IMR-90 (cell line): ENCODE measurements at regions not wholly inside any gene's neighbourhood (a gene's known extent, or its start where the extent isn't known, plus 50 kb on each side); places are given as distances from the start of the nearest gene placed in this dataset.

ENCODE experiments used
- ATAC-seq: fragments of 200-7000 bp; cut with Tn5 transposase; 2 replicates; pipeline ENCODE4 v1.9.1; 2020; ENCODE audit warnings: low read depth, mild to moderate bottlenecking, moderate library complexity
- BruUV-seq: library from RNA; stranded (reverse); fragments of 400-500 nt; replicated peaks from 2 replicates; lab custom pipeline; 2021; lab: Mats Ljungman, UMichigan
- CTCF ChIA-PET: fragments of 300-600 bp; formaldehyde crosslinking; extraction: SDS; loops from one replicate; lab custom pipeline; 2021; ENCODE audit warnings: antibody characterized with exemption; lab: Yijun Ruan, JAX
- POLR2A ChIA-PET: fragments of 300-600 bp; sonication (Branson Sonifier 250); formaldehyde crosslinking; loops from one replicate; lab custom pipeline; 2022; ENCODE audit warnings: antibody characterized with exemption; ENCODE audit not compliant: unreplicated experiment; lab: Charles Lee
- DNase-seq: peaks from one replicate; pipeline ENCODE4 v3.0.0; 2013
- H2AFZ ChIP-seq: replicated peaks from 2 replicates; pipeline ENCODE3; 2013; ENCODE audit warnings: low read length, mild to moderate bottlenecking; ENCODE audit not compliant: poor library complexity
- H2AK5ac ChIP-seq: 2 replicates; pipeline ENCODE4 v1.6.1; 2013; ENCODE audit warnings: low read depth, low read length, inconsistent platforms
- H2AK9ac ChIP-seq: replicated peaks from 2 replicates; pipeline ENCODE3; 2013; ENCODE audit warnings: mild to moderate bottlenecking, low read depth, low read length, moderate library complexity; ENCODE audit not compliant: poor library complexity
- H2BK120ac ChIP-seq: 2 replicates; pipeline ENCODE4 v1.6.1; 2013; ENCODE audit warnings: low read depth, low read length, inconsistent platforms
- H2BK15ac ChIP-seq: 3 replicates; pipeline ENCODE4 v1.6.1; 2013; ENCODE audit warnings: low read depth, low read length, inconsistent platforms
- H2BK20ac ChIP-seq: 2 replicates; pipeline ENCODE4 v1.6.1; 2013; ENCODE audit warnings: low read depth, mild to moderate bottlenecking, inconsistent platforms, low read length, moderate library complexity
- H2BK5ac ChIP-seq: 2 replicates; pipeline ENCODE4 v1.6.1; 2013; ENCODE audit warnings: mild to moderate bottlenecking, low read depth, low read length, inconsistent platforms; ENCODE audit not compliant: poor library complexity, severe bottlenecking
- H3K14ac ChIP-seq: replicated peaks from 2 replicates; pipeline ENCODE4 v1.6.1; 2013; ENCODE audit warnings: low read depth, low read length, inconsistent platforms
- H3K18ac ChIP-seq: 2 replicates; pipeline ENCODE4 v1.6.1; 2013; ENCODE audit warnings: low read depth, low read length, control low read depth
- H3K23ac ChIP-seq: 2 replicates; pipeline ENCODE4 v1.6.1; 2013; ENCODE audit warnings: low read depth, low read length, inconsistent platforms
- H3K27ac ChIP-seq: 2 replicates; pipeline ENCODE4 v1.5.1; 2013; ENCODE audit warnings: mild to moderate bottlenecking, control low read depth, low read length; ENCODE audit not compliant: insufficient read depth
- H3K27me3 ChIP-seq: 2 replicates; pipeline ENCODE4 v1.6.1; 2013; ENCODE audit warnings: low read length; ENCODE audit not compliant: control insufficient read depth, insufficient read depth
- H3K36me3 ChIP-seq: 2 replicates; pipeline ENCODE4 v1.6.1; 2013; ENCODE audit warnings: low read length, mixed read lengths; ENCODE audit not compliant: control insufficient read depth, insufficient read depth
- H3K4ac ChIP-seq: 2 replicates; pipeline ENCODE4 v1.6.1; 2013; ENCODE audit warnings: low read depth, low read length, inconsistent platforms
- H3K4me1 ChIP-seq: 2 replicates; pipeline ENCODE4 v1.6.1; 2013; ENCODE audit warnings: low read length, mixed read lengths; ENCODE audit not compliant: control insufficient read depth, insufficient read depth
- H3K4me2 ChIP-seq: 2 replicates; pipeline ENCODE4 v1.6.1; 2013; ENCODE audit warnings: low read depth, mild to moderate bottlenecking, control low read depth, low read length, moderate library complexity
- H3K4me3 ChIP-seq: 2 replicates; pipeline ENCODE4 v1.5.1; 2013; ENCODE audit warnings: low read depth, mild to moderate bottlenecking, control low read depth, low read length, moderate library complexity; ENCODE audit not compliant: insufficient read depth
- H3K56ac ChIP-seq: 2 replicates; pipeline ENCODE4 v1.6.1; 2013; ENCODE audit warnings: low read length, inconsistent platforms; ENCODE audit not compliant: insufficient read depth; ENCODE audit errors: extremely low read depth
- H3K79me1 ChIP-seq, 2 experiments: 2 replicates each; pipeline ENCODE4 v1.6.1; 2013; ENCODE audit warnings: low read length in 2 of 2, inconsistent platforms in 1 of 2, low read depth in 1 of 2
- H3K9ac ChIP-seq: 2 replicates; pipeline ENCODE4 v1.6.1; 2013; ENCODE audit warnings: low read depth, low read length, control low read depth
- H3K9me1 ChIP-seq: 2 replicates; pipeline ENCODE4 v1.6.1; 2013; ENCODE audit warnings: low read length, inconsistent platforms; ENCODE audit not compliant: insufficient read depth
- H3K9me3 ChIP-seq: 2 replicates; pipeline ENCODE4 v1.6.1; 2013; ENCODE audit warnings: low read length; ENCODE audit not compliant: control insufficient read depth, insufficient read depth
- H4K20me1 ChIP-seq: 2 replicates; pipeline ENCODE4 v1.6.1; 2013; ENCODE audit warnings: low read length, inconsistent platforms; ENCODE audit not compliant: insufficient read depth
- H4K5ac ChIP-seq: 2 replicates; pipeline ENCODE4 v1.6.1; 2013; ENCODE audit warnings: mild to moderate bottlenecking, low read depth, low read length, control low read depth
- H4K8ac ChIP-seq, 2 experiments: 2 replicates each; pipeline ENCODE4 v1.6.1; 2013; ENCODE audit warnings: low read depth in 2 of 2, low read length in 2 of 2, control low read depth in 1 of 2, inconsistent platforms in 1 of 2
- H4K91ac ChIP-seq: 2 replicates; pipeline ENCODE4 v1.6.1; 2013; ENCODE audit warnings: low read depth, low read length, inconsistent platforms; ENCODE audit not compliant: insufficient read depth
- BHLHE40 ChIP-seq: fragments of 150-350 bp; IDR thresholded peaks from 2 replicates; pipeline ENCODE4 v1.6.1; 2016; ENCODE audit warnings: mild to moderate bottlenecking, low read depth, low read length
- CEBPB ChIP-seq: IDR thresholded peaks from 2 replicates; pipeline ENCODE4 v1.6.1; 2012; ENCODE audit warnings: low read depth, low read length, improper control_type of control experiment
- CHD1 ChIP-seq: IDR thresholded peaks from 2 replicates; pipeline ENCODE4 v1.6.1; 2012; ENCODE audit warnings: low read depth, low read length, improper control_type of control experiment
- CTCF ChIP-seq: conservative IDR thresholded peaks from 2 replicates; pipeline ENCODE4 v1.5.1; 2012; ENCODE audit warnings: mild to moderate bottlenecking, low read depth, low read length, improper control_type of control experiment
- ELK1 ChIP-seq: fragments of 150-350 bp; IDR thresholded peaks from 2 replicates; pipeline ENCODE4 v1.6.1; 2016; ENCODE audit warnings: low read depth, mild to moderate bottlenecking, low read length, moderate library complexity, borderline replicate concordance
- FOS ChIP-seq: fragments of 150-350 bp; IDR thresholded peaks from 2 replicates; pipeline ENCODE4 v1.6.1; 2016; ENCODE audit warnings: low read depth, low read length
- MXI1 ChIP-seq: IDR thresholded peaks from 2 replicates; pipeline ENCODE4 v1.6.1; 2012; ENCODE audit warnings: low read depth, mild to moderate bottlenecking, low read length, moderate library complexity, borderline replicate concordance
- RAD21 ChIP-seq: IDR thresholded peaks from 2 replicates; pipeline ENCODE4 v1.6.1; 2012; ENCODE audit warnings: low read length, improper control_type of control experiment
- RCOR1 ChIP-seq: IDR thresholded peaks from 2 replicates; pipeline ENCODE4 v1.6.1; 2012; ENCODE audit warnings: mild to moderate bottlenecking, low read length, improper control_type of control experiment; ENCODE audit not compliant: insufficient replicate concordance
- SMC3 ChIP-seq: fragments of 150-350 bp; IDR thresholded peaks from 2 replicates; pipeline ENCODE4 v1.6.1; 2016; ENCODE audit warnings: low read depth, mild to moderate bottlenecking, antibody characterized with exemption, low read length, moderate library complexity
- USF2 ChIP-seq: fragments of 150-350 bp; IDR thresholded peaks from 2 replicates; pipeline ENCODE4 v1.6.1; 2017; ENCODE audit warnings: mild to moderate bottlenecking, antibody characterized with exemption, low read length, low read depth
- WGBS, 2 experiments: methylation state at CpG; one replicate each; pipeline versions ENCODE4 v1.1.5 to v1.1.7; 2013; ENCODE audit warnings: missing lambda C conversion rate in 2 of 2; ENCODE audit not compliant: insufficient read length in 1 of 2; ENCODE audit errors: extremely low coverage in 2 of 2; 5-methylcytosine and 5-hydroxymethylcytosine counted together
- dilution Hi-C: fragments of 300-500 bp; cut with HindIII; formaldehyde crosslinking; loops from one replicate; pipeline ENCODE4 v1.14.3; 2018; ENCODE audit warnings: low sequenced_read_pairs; ENCODE audit not compliant: unreplicated experiment
- in situ Hi-C: fragments of 300-500 bp; cut with MboI; formaldehyde crosslinking; loops from 3 replicates; pipeline ENCODE4 v1.14.3; 2019; ENCODE audit warnings: low sequenced_read_pairs, inconsistent platforms, mixed read lengths
- intact Hi-C: fragments of 100-400 bp; cut with micrococcal nuclease; formaldehyde crosslinking; loops from 2 replicates; pipeline ENCODE4 v1.10.0; 2022

- no peaks in the 10 kb centered on the region for H3K36me3 ChIP-seq
- ATAC-seq: no peak
- no peaks in the 10 kb centered on the region for H3K9me1 ChIP-seq
- H3K4me3 ChIP-seq: no peak overlapping the region
- no peak overlapping the region for H2BK120ac ChIP-seq
- no peak overlapping the region for H3K9ac ChIP-seq
- no peak overlapping the region for H2AFZ ChIP-seq
- dilution Hi-C loops: no loop called here
- no peak overlapping the region for H2AK9ac ChIP-seq
- no peak for TF ChIP-seq RAD21
- no peak for TF ChIP-seq RCOR1
- no peak for TF ChIP-seq FOS
- no peak for TF ChIP-seq CEBPB
- TF ChIP-seq USF2: no peak
- TF ChIP-seq BHLHE40: no peak
- TF ChIP-seq CHD1: no peak
- no peak for TF ChIP-seq ELK1
- TF ChIP-seq CTCF: no peak
- TF ChIP-seq MXI1: no peak
- TF ChIP-seq SMC3: no peak
- H3K56ac ChIP-seq: no peak overlapping the region
- WGBS, 2 experiments: no CpG with 5 or more reads among the region's 1 CpG
- in situ Hi-C loops: no loop called here
- H4K8ac ChIP-seq: no peak overlapping the region
- POLR2A ChIA-PET: no interaction called here
- H3K27ac ChIP-seq: no peak overlapping the region
- no peak overlapping the region for H3K23ac ChIP-seq
- H2AK5ac ChIP-seq: no peak overlapping the region
- no peaks in the 10 kb centered on the region for H3K79me1 ChIP-seq
- no peak for DNase-seq
- H2BK15ac ChIP-seq: no peak overlapping the region
- no peak overlapping the region for H2BK5ac ChIP-seq
- no peaks in the 10 kb centered on the region for H3K9me3 ChIP-seq
- no peak overlapping the region for H3K18ac ChIP-seq
- BruUV-seq: no TSS peak
- no peak overlapping the region for H4K5ac ChIP-seq
- H3K4me2 ChIP-seq: no peak overlapping the region
- intact Hi-C loops: no loop called here
- H3K4ac ChIP-seq: no peak overlapping the region
- H4K91ac ChIP-seq: no peak overlapping the region
- no peaks in the 10 kb centered on the region for H4K20me1 ChIP-seq
- no peaks in the 10 kb centered on the region for H3K4me1 ChIP-seq
- no peak overlapping the region for H3K14ac ChIP-seq
- CTCF ChIA-PET: no interaction called here
- no peak overlapping the region for H2BK20ac ChIP-seq
- H3K27me3 ChIP-seq: no peaks in the 10 kb centered on the region
These were observed 145.4 kb downstream of the ARL6IP6 start for GRCh38 chr2:152863826-152864225.
